ENCODE measurements at regions not wholly inside any gene's neighbourhood (a gene's known extent, or its start where the extent isn't known, plus 50 kb on each side); places are given as distances from the start of the nearest gene placed in this dataset.
"Not testable (repeated sequence)": the region's sequence is repeated elsewhere in the genome, so short reads cannot be mapped to it uniquely, and the experiment has no call there.

GRCh38 chrX:117610806-117611205 is 505.8 kb downstream of the KLHL13 start:
- no peak for TF ChIP-seq CTCF (IDR thresholded peaks at IDR 0.05)
- H3K27ac ChIP-seq, result no peak overlapping the region
- DNase-seq (no peak), ATAC-seq (no peak)
- no peaks in the 10 kb centered on the region for H3K36me3 ChIP-seq
- no peaks in the 10 kb centered on the region for H3K9me3 ChIP-seq
- H3K4me3 ChIP-seq, result no peak overlapping the region
- no peaks in the 10 kb centered on the region for H3K27me3 ChIP-seq
- intact Hi-C loops (cut with DNase I), result no loop called here
- H3K4me1 ChIP-seq, result no peaks in the 10 kb centered on the region

GRCh38 chrX:117610049-117610448 is 506.6 kb downstream of the KLHL13 start:
- ATAC-seq (no peak), DNase-seq (no peak)
- Histone ChIP-seq H3K4me1 (no peaks in the 10 kb centered on the region), H3K9me3 (no peaks in the 10 kb centered on the region), H3K4me3 (no peak overlapping the region), H3K36me3 (no peaks in the 10 kb centered on the region), H3K27me3 (no peaks in the 10 kb centered on the region), H3K27ac (no peak overlapping the region)
- intact Hi-C loops (cut with DNase I), result no loop called here
- TF ChIP-seq CTCF (IDR thresholded peaks at IDR 0.05), result no peak

- no peak for TF ChIP-seq CTCF (IDR thresholded peaks at IDR 0.05)
- DNase-seq (no peak), ATAC-seq (no peak)
- Histone ChIP-seq H3K36me3 (no peaks in the 10 kb centered on the region), H3K27me3 (no peaks in the 10 kb centered on the region), H3K4me1 (no peaks in the 10 kb centered on the region), H3K9me3 (no peaks in the 10 kb centered on the region), H3K27ac (no peak overlapping the region), H3K4me3 (no peak overlapping the region)
- intact Hi-C loops (cut with DNase I), result no loop called here
These were observed 509.0 kb downstream of the KLHL13 start for GRCh38 chrX:117607561-117607960.

GRCh38 chrX:117606101-117606500 is 510.5 kb downstream of the KLHL13 start:
- H3K36me3 ChIP-seq; DNase-seq; H3K27me3 ChIP-seq; intact Hi-C loops (cut with DNase I); H3K9me3 ChIP-seq; H3K4me1 ChIP-seq; ATAC-seq; H3K27ac ChIP-seq; H3K4me3 ChIP-seq: not testable (repeated sequence)

GRCh38 chrX:117570160-117570559 is 546.5 kb downstream of the KLHL13 start:
- intact Hi-C loops (cut with DNase I), result no loop called here
- H3K27me3 ChIP-seq, result no peaks in the 10 kb centered on the region
- ATAC-seq, result no peak
- no peak for DNase-seq
- no peaks in the 10 kb centered on the region for H3K4me1 ChIP-seq
- no peaks in the 10 kb centered on the region for H3K9me3 ChIP-seq
- H3K4me3 ChIP-seq, result no peak overlapping the region
- H3K36me3 ChIP-seq, result no peaks in the 10 kb centered on the region
- no peak for TF ChIP-seq CTCF (IDR thresholded peaks at IDR 0.05)
- H3K27ac ChIP-seq, result no peak overlapping the region

- H3K9me3 ChIP-seq, result no peaks in the 10 kb centered on the region
These were observed 548.4 kb downstream of the KLHL13 start for GRCh38 chrX:117568238-117568637.

More at GRCh38 chrX:117568238-117568637, 548.4 kb downstream of the KLHL13 start:
- H3K27ac ChIP-seq, result no peak overlapping the region
- H3K4me1 ChIP-seq, result no peaks in the 10 kb centered on the region
- TF ChIP-seq CTCF (IDR thresholded peaks at IDR 0.05), result no peak
- H3K36me3 ChIP-seq, result no peaks in the 10 kb centered on the region
- H3K27me3 ChIP-seq, result no peaks in the 10 kb centered on the region
- no peak overlapping the region for H3K4me3 ChIP-seq
- ATAC-seq (no peak), DNase-seq (no peak)
- intact Hi-C loops (cut with DNase I), result no loop called here
